ENCODE measurements at regions not wholly inside any gene's neighbourhood (a gene's known extent, or its start where the extent isn't known, plus 50 kb on each side); places are given as distances from the start of the nearest gene placed in this dataset.
"Not testable (repeated sequence)": the region's sequence is repeated elsewhere in the genome, so short reads cannot be mapped to it uniquely, and the experiment has no call there.

- DNase-seq (ENCODE audit: missing footprints) (no peak), ATAC-seq (no peak)
- intact Hi-C loops (cut with DNase I) = no loop called here
Observed at GRCh38 chr1:185435696-185436379, 118.8 kb upstream of the IVNS1ABP start.

- ATAC-seq = no peak
- intact Hi-C loops (cut with DNase I) = no loop called here
- DNase-seq (ENCODE audit: missing footprints) = no peak
Observed at GRCh38 chr1:185434721-185435120, 117.7 kb upstream of the IVNS1ABP start.

- ATAC-seq (no peak), DNase-seq (ENCODE audit: missing footprints) (no peak)
- intact Hi-C loops (cut with DNase I) = no loop called here
Observed at GRCh38 chr1:185433667-185434066, 116.6 kb upstream of the IVNS1ABP start.

GRCh38 chr1:185432948-185433347 is 115.9 kb upstream of the IVNS1ABP start:
- ATAC-seq (no peak), DNase-seq (ENCODE audit: missing footprints) (no peak)
- intact Hi-C loops (cut with DNase I) = no loop called here

- ATAC-seq (no peak), DNase-seq (ENCODE audit: missing footprints) (no peak)
- intact Hi-C loops (cut with DNase I) = no loop called here
Observed at GRCh38 chr1:185431612-185432011, 114.6 kb upstream of the IVNS1ABP start.

GRCh38 chr1:185429668-185430067 is 112.6 kb upstream of the IVNS1ABP start:
- not testable (repeated sequence) for ATAC-seq; DNase-seq (ENCODE audit: missing footprints)
- intact Hi-C loops (cut with DNase I) = loop anchor here (5.0 kb wide), 1 partner anchor 112 kb away; the partner anchor contains the start of gene IVNS1ABP

GRCh38 chr1:185427776-185428175 is 110.7 kb upstream of the IVNS1ABP start:
- ATAC-seq = no peak
- intact Hi-C loops (cut with DNase I) = loop anchor here (2.0 to 5.0 kb wide), 2 partner anchors 110 to 245 kb away; partner anchors contain the start of gene IVNS1ABP

GRCh38 chr1:185427264-185427663 is 110.2 kb upstream of the IVNS1ABP start:
- intact Hi-C loops (cut with DNase I) = loop anchor here (2.0 to 5.0 kb wide), 2 partner anchors 110 to 246 kb away; partner anchors contain the start of gene IVNS1ABP
- DNase-seq (ENCODE audit: missing footprints) (no peak), ATAC-seq (peak; percentile 79)

More at GRCh38 chr1:185427776-185428175, 110.7 kb upstream of the IVNS1ABP start:
- no peak for DNase-seq (ENCODE audit: missing footprints)

GRCh38 chr1:185426848-185427247 is 109.8 kb upstream of the IVNS1ABP start:
- intact Hi-C loops (cut with DNase I) = loop anchor here (2.0 to 5.0 kb wide), 2 partner anchors 110 to 246 kb away; partner anchors contain the start of gene IVNS1ABP
- ATAC-seq (peak; percentile 88), DNase-seq (ENCODE audit: missing footprints) (peak; percentile 63)

- DNase-seq (ENCODE audit: missing footprints) = no peak
- intact Hi-C loops (cut with DNase I) = loop anchor here (5.0 kb wide), 1 partner anchor 108 kb away; the partner anchor contains the start of gene IVNS1ABP
- no peak for ATAC-seq
Observed at GRCh38 chr1:185425163-185425562, 108.1 kb upstream of the IVNS1ABP start.

- no peak for ATAC-seq
Observed at GRCh38 chr1:185421485-185422107, 104.6 kb upstream of the IVNS1ABP start.

GRCh38 chr1:185420588-185421081 is 103.6 kb upstream of the IVNS1ABP start:
- intact Hi-C loops (cut with DNase I) = loop anchor here (5.0 kb wide), 1 partner anchor 757 kb away; no protein-coding TSS in a partner anchor
- peak; percentile 61 for DNase-seq (ENCODE audit: missing footprints)
- ATAC-seq = peak; percentile 28

More at GRCh38 chr1:185421485-185422107, 104.6 kb upstream of the IVNS1ABP start:
- intact Hi-C loops (cut with DNase I) = loop anchor here (5.0 kb wide), 1 partner anchor 756 kb away; no protein-coding TSS in a partner anchor
- DNase-seq (ENCODE audit: missing footprints) = no peak

GRCh38 chr1:185419718-185420117 is 102.7 kb upstream of the IVNS1ABP start:
- intact Hi-C loops (cut with DNase I) = loop anchor here (5.0 kb wide), 1 partner anchor 758 kb away; no protein-coding TSS in a partner anchor
- no peak for DNase-seq (ENCODE audit: missing footprints)
- ATAC-seq = no peak

GRCh38 chr1:185418472-185418871 is 101.4 kb upstream of the IVNS1ABP start:
- intact Hi-C loops (cut with DNase I) = no loop called here

GRCh38 chr1:185412385-185413087 is 95.5 kb upstream of the IVNS1ABP start:
- DNase-seq (ENCODE audit: missing footprints) (no peak), ATAC-seq (no peak)
- intact Hi-C loops (cut with DNase I) = no loop called here

More at GRCh38 chr1:185418472-185418871, 101.4 kb upstream of the IVNS1ABP start:
- ATAC-seq = no peak
- no peak for DNase-seq (ENCODE audit: missing footprints)

GRCh38 chr1:185409763-185410528 is 92.9 kb upstream of the IVNS1ABP start:
- no peak for DNase-seq (ENCODE audit: missing footprints)
- ATAC-seq = no peak
- intact Hi-C loops (cut with DNase I) = no loop called here

GRCh38 chr1:185409345-185409744 is 92.3 kb upstream of the IVNS1ABP start:
- intact Hi-C loops (cut with DNase I) = no loop called here
- ATAC-seq (no peak), DNase-seq (ENCODE audit: missing footprints) (no peak)

- no peak for DNase-seq (ENCODE audit: missing footprints)
- intact Hi-C loops (cut with DNase I) = no loop called here
- no peak for ATAC-seq
Observed at GRCh38 chr1:185408700-185409270, 91.7 kb upstream of the IVNS1ABP start.
